CD8-positive, alpha-beta memory T cell (primary cell): ENCODE measurements at regions not wholly inside any gene's neighbourhood (a gene's known extent, or its start where the extent isn't known, plus 50 kb on each side); places are given as distances from the start of the nearest gene placed in this dataset.
"Not testable (repeated sequence)": the region's sequence is repeated elsewhere in the genome, so short reads cannot be mapped to it uniquely, and the experiment has no call there.

Source experiments
- CTCF ChIA-PET: fragments of 350-600 bp; sonication (Branson Sonifier 250); formaldehyde crosslinking; loops from one replicate; lab custom pipeline; 2021; ENCODE audit warnings: antibody characterized with exemption; lab: Charles Lee
- POLR2A ChIA-PET: fragments of 350-600 bp; sonication (Branson Sonifier 250); formaldehyde crosslinking; loops from one replicate; lab custom pipeline; 2021; ENCODE audit warnings: antibody characterized with exemption; lab: Charles Lee
- DNase-seq, 5 donors: peaks; one replicate each; pipeline versions ENCODE4 v3.0.0 to v3.0.0-alpha.2; 2020 to 2022; ENCODE audit warnings: mixed read lengths in 1 of 5
- H3K27ac ChIP-seq: one replicate; pipeline ENCODE4 v1.7.0; 2013; ENCODE audit warnings: low read depth, mild to moderate bottlenecking, low read length, moderate library complexity
- H3K27me3 ChIP-seq: 2 replicates; pipeline ENCODE4 v1.7.0; 2013; ENCODE audit warnings: low read length, mild to moderate bottlenecking; ENCODE audit not compliant: insufficient read depth, poor library complexity, severe bottlenecking
- H3K36me3 ChIP-seq: 2 replicates; pipeline ENCODE4 v1.7.0; 2013; ENCODE audit warnings: mild to moderate bottlenecking, low read length, moderate library complexity; ENCODE audit not compliant: insufficient read depth
- H3K4me1 ChIP-seq: 2 replicates; pipeline ENCODE4 v1.7.0; 2013; ENCODE audit warnings: mild to moderate bottlenecking, low read length, moderate library complexity; ENCODE audit not compliant: insufficient read depth
- H3K4me3 ChIP-seq: 2 replicates; pipeline ENCODE4 v1.7.0; 2013; ENCODE audit warnings: mild to moderate bottlenecking, low read length
- H3K9me3 ChIP-seq: 2 replicates; pipeline ENCODE4 v1.7.0; 2013; ENCODE audit warnings: mild to moderate bottlenecking, low read length
- H3K27ac Mint-ChIP-seq, 8 donors: one replicate each; pipeline ENCODE4 v1.8.0; 2020 to 2021; ENCODE audit warnings: mixed read lengths in 8 of 8, mild to moderate bottlenecking in 6 of 8, inconsistent platforms in 3 of 8, moderate library complexity in 3 of 8
- H3K27me3 Mint-ChIP-seq, 2 donors: one replicate each; pipeline ENCODE4 v1.8.0; 2020 to 2021; ENCODE audit warnings: mixed read lengths in 2 of 2, mild to moderate bottlenecking in 1 of 2, moderate library complexity in 1 of 2
- H3K36me3 Mint-ChIP-seq, 3 donors: one replicate each; pipeline ENCODE4 v1.8.0; 2020 to 2021; ENCODE audit warnings: mixed read lengths in 3 of 3, inconsistent platforms in 1 of 3, mild to moderate bottlenecking in 1 of 3
- H3K4me1 Mint-ChIP-seq, 3 donors: one replicate each; pipeline ENCODE4 v1.8.0; 2020 to 2021; ENCODE audit warnings: mixed read lengths in 3 of 3, inconsistent platforms in 1 of 3, mild to moderate bottlenecking in 1 of 3
- H3K4me3 Mint-ChIP-seq, 7 donors: one replicate each; pipeline ENCODE4 v1.8.0; 2020 to 2021; ENCODE audit warnings: mixed read lengths in 7 of 7, mild to moderate bottlenecking in 6 of 7, moderate library complexity in 4 of 7, inconsistent platforms in 2 of 7
- H3K9me3 Mint-ChIP-seq, 5 donors: one replicate each; pipeline ENCODE4 v1.8.0; 2020 to 2022; ENCODE audit warnings: mixed read lengths in 5 of 5, mild to moderate bottlenecking in 3 of 5, moderate library complexity in 2 of 5, inconsistent platforms in 1 of 5

DNA sequence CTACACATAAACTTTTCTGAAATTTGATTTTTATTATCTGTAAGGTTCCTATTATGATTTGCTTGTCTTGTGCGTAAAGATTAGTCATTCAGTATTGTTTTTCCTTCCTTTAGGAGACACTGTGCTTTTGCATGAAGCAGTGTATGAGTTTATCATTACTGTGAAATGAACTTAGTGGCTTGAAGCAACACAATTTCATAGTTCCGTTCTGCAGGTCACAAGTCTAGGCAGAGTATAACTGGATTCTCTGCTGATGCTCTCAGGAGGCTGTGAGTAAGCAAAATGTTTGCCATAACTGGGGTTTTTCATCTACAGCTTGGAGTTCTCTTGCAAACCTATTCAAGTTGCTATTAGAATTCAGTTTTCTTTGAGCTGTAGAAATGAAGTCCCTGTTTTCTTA is 1136.1 kb downstream of the OTOL1 start:
- H3K9me3 ChIP-seq, result no peaks in the 10 kb centered on the region
- no peaks in the 10 kb centered on the region for H3K36me3 ChIP-seq
- no peak for DNase-seq
- ChIA-PET POLR2A (no interaction called here), CTCF (no interaction called here)
- H3K27me3 ChIP-seq, result no peaks in the 10 kb centered on the region
- Mint-ChIP-seq H3K4me1 (no peaks in the 10 kb centered on the region), H3K4me3 (no peak overlapping the region), H3K27ac (no peak overlapping the region), H3K9me3 (peaks cover 0 to 20% (median 2%) of the 10 kb centered on the region in 5 donors), H3K27me3 (no peaks in the 10 kb centered on the region), H3K36me3 (no peaks in the 10 kb centered on the region)
- no peaks in the 10 kb centered on the region for H3K4me1 ChIP-seq
- no peak overlapping the region for H3K27ac ChIP-seq
- H3K4me3 ChIP-seq, result no peak overlapping the region

DNA sequence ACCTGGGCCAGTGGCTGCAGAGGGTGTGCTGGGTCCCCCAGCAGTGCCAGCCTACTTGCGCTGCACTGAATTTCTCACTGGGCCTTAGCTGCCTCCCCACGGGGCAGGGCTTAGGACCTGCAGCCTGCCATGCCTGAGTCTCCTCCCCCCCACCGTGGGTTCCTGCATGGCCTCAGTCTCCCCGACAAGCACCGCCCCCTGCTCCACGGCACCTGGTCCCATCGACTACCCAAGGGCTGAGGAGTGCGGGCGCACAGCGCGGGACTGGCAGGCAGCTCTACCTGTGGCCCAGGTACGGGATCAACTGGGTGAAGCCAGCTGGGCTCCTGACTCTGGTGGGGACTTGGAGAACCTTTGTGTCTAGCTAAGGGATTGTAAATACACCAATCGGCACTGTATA is 1143.6 kb downstream of the OTOL1 start:
- H3K27me3 ChIP-seq, DNase-seq, H3K4me3 Mint-ChIP-seq, H3K9me3 ChIP-seq, POLR2A ChIA-PET, H3K36me3 ChIP-seq, CTCF ChIA-PET, H3K27ac Mint-ChIP-seq, H3K27me3 Mint-ChIP-seq, H3K4me3 ChIP-seq, H3K4me1 Mint-ChIP-seq, H3K36me3 Mint-ChIP-seq, H3K4me1 ChIP-seq, H3K27ac ChIP-seq: not testable (repeated sequence)
- peaks cover 0 to 11% (median 0%) of the 10 kb centered on the region in 5 donors for H3K9me3 Mint-ChIP-seq

DNA sequence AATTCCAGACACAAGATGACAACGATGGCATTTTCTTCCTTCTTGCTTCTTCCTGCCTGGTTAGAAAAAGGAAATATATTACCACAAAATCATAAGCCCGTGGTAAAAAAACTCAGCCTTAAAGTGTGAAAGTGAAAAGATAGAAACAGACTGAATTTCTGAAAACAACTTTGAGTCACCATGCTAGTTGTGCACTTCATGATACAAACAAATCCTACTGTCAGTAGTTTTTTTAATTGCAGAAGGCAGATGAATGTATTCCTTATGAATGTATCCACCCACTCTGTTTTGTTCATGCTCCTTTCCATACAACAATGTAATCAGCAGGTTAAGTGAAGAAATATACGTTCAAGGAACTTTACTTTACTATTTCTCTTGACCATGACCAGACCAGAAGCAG is 1144.7 kb downstream of the OTOL1 start:
- Mint-ChIP-seq H3K27me3 (no peaks in the 10 kb centered on the region), H3K36me3 (no peaks in the 10 kb centered on the region), H3K4me3 (no peak overlapping the region), H3K9me3 (peaks cover 0 to 7% (median 2%) of the 10 kb centered on the region in 5 donors), H3K27ac (no peak overlapping the region), H3K4me1 (no peaks in the 10 kb centered on the region)
- no peaks in the 10 kb centered on the region for H3K27me3 ChIP-seq
- ChIA-PET CTCF (no interaction called here), POLR2A (no interaction called here)
- no peak overlapping the region for H3K4me3 ChIP-seq
- H3K9me3 ChIP-seq, result no peaks in the 10 kb centered on the region
- no peaks in the 10 kb centered on the region for H3K36me3 ChIP-seq
- H3K27ac ChIP-seq, result no peak overlapping the region
- no peak for DNase-seq
- no peaks in the 10 kb centered on the region for H3K4me1 ChIP-seq

DNA sequence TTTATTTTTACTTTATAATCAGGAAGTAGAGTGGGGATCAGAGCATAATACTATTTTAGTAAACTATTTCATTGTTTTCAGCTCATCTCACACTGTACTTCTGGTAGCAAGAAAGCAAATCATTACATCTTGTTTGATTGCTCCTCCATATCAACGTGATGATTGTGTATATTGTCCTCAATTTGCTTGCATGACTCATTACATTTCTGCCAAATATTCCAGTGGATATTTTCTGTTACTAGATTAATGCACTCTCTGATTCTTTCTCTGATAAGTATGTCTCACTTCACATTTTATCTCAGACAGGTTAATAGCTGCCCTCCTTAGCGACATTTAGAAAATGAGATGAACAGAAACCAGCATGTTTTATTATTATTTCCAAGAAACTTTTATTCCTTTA is 1145.3 kb downstream of the OTOL1 start:
- peaks cover 0 to 8% (median 6%) of the 10 kb centered on the region in 5 donors for H3K9me3 Mint-ChIP-seq
- H3K36me3 Mint-ChIP-seq, result no peaks in the 10 kb centered on the region
- no peak overlapping the region for H3K4me3 Mint-ChIP-seq
- ChIA-PET CTCF (no interaction called here), POLR2A (no interaction called here)
- H3K9me3 ChIP-seq, result no peaks in the 10 kb centered on the region
- H3K4me1 ChIP-seq, result no peaks in the 10 kb centered on the region
- no peaks in the 10 kb centered on the region for H3K27me3 Mint-ChIP-seq
- no peak for DNase-seq
- no peak overlapping the region for H3K27ac Mint-ChIP-seq
- H3K36me3 ChIP-seq, result no peaks in the 10 kb centered on the region
- no peak overlapping the region for H3K4me3 ChIP-seq
- no peaks in the 10 kb centered on the region for H3K27me3 ChIP-seq
- no peaks in the 10 kb centered on the region for H3K4me1 Mint-ChIP-seq
- no peak overlapping the region for H3K27ac ChIP-seq

DNA sequence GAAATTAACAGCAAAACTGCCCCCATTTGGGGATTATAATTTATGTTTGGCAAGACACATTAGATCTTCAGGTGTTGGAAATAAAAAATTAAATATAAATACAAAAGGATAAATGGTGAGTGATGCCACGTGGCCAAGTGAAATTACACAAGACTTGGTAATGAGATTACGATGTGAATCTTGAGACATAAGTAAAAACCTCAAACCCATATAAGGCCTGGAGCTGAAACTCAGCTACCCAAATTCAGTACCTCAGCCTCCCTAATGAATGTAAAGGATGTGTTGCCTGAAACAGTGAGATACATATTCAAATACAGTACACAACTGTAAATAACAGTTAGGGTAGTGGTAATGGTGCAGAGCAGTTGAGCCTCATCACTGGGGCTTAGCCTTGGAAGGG is 1146.6 kb downstream of the OTOL1 start:
- DNase-seq, result no peak
- H3K9me3 ChIP-seq, result no peaks in the 10 kb centered on the region
- H3K27me3 Mint-ChIP-seq, result no peaks in the 10 kb centered on the region
- no peak overlapping the region for H3K27ac ChIP-seq
- CTCF ChIA-PET, result no interaction called here
- H3K27me3 ChIP-seq, result no peaks in the 10 kb centered on the region
- peaks cover 2 to 10% (median 9%) of the 10 kb centered on the region in 5 donors for H3K9me3 Mint-ChIP-seq
- POLR2A ChIA-PET, result no interaction called here
- no peaks in the 10 kb centered on the region for H3K4me1 Mint-ChIP-seq
- no peaks in the 10 kb centered on the region for H3K36me3 Mint-ChIP-seq
- no peaks in the 10 kb centered on the region for H3K4me1 ChIP-seq
- no peak overlapping the region for H3K4me3 ChIP-seq
- no peak overlapping the region for H3K27ac Mint-ChIP-seq
- no peaks in the 10 kb centered on the region for H3K36me3 ChIP-seq
- no peak overlapping the region for H3K4me3 Mint-ChIP-seq

DNA sequence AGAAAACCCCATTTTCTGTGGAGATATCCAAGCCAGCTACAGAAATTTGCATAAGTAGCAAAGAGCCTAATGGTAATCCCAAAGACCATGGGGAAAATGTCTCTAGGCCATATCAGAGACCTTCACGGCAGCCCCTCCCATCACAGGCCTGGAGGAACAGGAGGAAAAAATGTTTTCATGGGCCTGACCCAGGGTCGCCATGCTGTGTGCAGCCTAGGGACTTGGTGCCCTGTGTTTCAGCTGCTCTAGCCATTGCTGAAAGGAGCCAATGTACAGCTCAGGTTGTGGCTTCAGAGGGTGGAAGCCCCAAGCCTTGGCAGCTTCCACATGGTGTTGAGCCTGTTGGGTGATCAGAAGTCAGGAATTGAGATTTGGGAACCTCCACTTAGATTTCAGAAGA is 1150.7 kb downstream of the OTOL1 start:
- DNase-seq, result no peak
- Mint-ChIP-seq H3K36me3 (no peaks in the 10 kb centered on the region), H3K27me3 (no peaks in the 10 kb centered on the region), H3K9me3 (peaks cover 5 to 14% (median 9%) of the 10 kb centered on the region in 5 donors), H3K27ac (no peak overlapping the region), H3K4me3 (no peak overlapping the region), H3K4me1 (no peaks in the 10 kb centered on the region)
- ChIA-PET CTCF (no interaction called here), POLR2A (no interaction called here)
- Histone ChIP-seq H3K27me3 (no peaks in the 10 kb centered on the region), H3K36me3 (no peaks in the 10 kb centered on the region), H3K27ac (no peak overlapping the region), H3K9me3 (no peaks in the 10 kb centered on the region), H3K4me1 (no peaks in the 10 kb centered on the region), H3K4me3 (no peak overlapping the region)

DNA sequence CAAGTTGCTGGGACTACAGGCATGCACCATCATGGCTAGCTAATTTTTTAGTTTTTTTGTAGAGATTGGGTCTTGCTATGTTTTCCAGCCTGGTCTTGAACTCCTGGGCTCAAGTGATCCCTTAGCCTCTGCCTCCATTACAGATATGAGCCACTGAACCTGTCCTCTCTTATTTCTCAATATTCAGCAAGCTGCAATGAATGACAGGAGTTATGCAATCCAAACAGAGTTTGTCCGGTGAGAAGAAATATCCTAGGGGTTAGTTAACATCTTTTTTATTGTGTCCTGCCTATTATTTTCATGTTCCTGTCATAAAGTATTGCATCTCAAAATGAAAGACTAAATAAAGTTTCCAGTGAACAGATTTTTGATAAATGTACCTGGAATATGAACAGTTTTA is 1161.4 kb downstream of the OTOL1 start:
- Histone ChIP-seq H3K4me1 (no peaks in the 10 kb centered on the region), H3K36me3 (no peaks in the 10 kb centered on the region), H3K27ac (no peak overlapping the region), H3K4me3 (no peak overlapping the region), H3K9me3 (no peaks in the 10 kb centered on the region), H3K27me3 (no peaks in the 10 kb centered on the region)
- ChIA-PET POLR2A (no interaction called here), CTCF (no interaction called here)
- Mint-ChIP-seq H3K27ac (no peak overlapping the region), H3K4me1 (no peaks in the 10 kb centered on the region), H3K9me3 (peaks cover 2 to 32% (median 7%) of the 10 kb centered on the region in 5 donors), H3K27me3 (no peaks in the 10 kb centered on the region), H3K36me3 (peaks cover 0 to 2% (median 0%) of the 10 kb centered on the region in 3 donors), H3K4me3 (no peak overlapping the region)
- DNase-seq, result no peak

DNA sequence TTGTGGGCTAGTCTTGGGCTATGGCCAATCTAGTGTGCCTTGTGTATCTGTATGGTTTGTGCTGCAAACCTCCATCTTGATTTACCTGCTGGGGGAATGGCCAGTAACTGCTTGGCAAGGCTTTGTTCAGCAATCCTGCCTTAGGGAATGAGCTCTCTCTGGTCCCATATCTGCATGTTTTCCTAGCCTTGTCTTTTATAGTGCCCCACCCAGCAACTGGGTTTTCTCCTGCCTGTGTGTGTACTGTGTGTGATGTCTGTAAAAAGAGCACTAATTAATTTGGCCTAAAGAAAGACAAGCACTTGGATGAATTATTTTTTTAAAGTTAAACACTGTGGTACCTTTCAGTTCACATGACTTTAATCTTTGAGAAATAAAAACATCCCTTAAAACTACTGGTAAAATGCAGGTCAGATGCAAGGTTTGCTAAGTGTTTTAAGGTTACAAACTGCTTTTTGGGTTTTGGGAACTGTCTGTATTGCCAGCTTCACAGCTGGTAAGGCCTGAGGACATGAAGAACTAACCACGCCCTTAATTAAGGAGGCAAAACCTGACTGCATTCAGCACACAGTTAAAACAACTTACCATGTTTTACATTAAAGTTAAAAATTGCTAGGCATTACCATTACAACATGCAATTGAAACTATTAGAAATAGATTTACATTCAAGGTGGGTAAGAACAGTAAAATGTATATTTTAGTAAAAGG is 1169.2 kb downstream of the OTOL1 start:
- H3K4me1 Mint-ChIP-seq, result no peaks in the 10 kb centered on the region
- POLR2A ChIA-PET, result no interaction called here
- DNase-seq, result no peak
- H3K9me3 Mint-ChIP-seq, result peaks cover 4 to 21% (median 8%) of the 10 kb centered on the region in 5 donors
- no peaks in the 10 kb centered on the region for H3K36me3 Mint-ChIP-seq
- H3K27ac Mint-ChIP-seq, result no peak overlapping the region
- CTCF ChIA-PET, result no interaction called here
- H3K36me3 ChIP-seq, result no peaks in the 10 kb centered on the region
- H3K27me3 ChIP-seq, result no peaks in the 10 kb centered on the region
- H3K9me3 ChIP-seq, result no peaks in the 10 kb centered on the region
- no peak overlapping the region for H3K4me3 Mint-ChIP-seq
- no peaks in the 10 kb centered on the region for H3K4me1 ChIP-seq
- H3K4me3 ChIP-seq, result no peak overlapping the region
- H3K27ac ChIP-seq, result no peak overlapping the region
- H3K27me3 Mint-ChIP-seq, result no peaks in the 10 kb centered on the region
